GM18907 (cell line): ENCODE measurements at regions not wholly inside any gene's neighbourhood (a gene's known extent, or its start where the extent isn't known, plus 50 kb on each side); places are given as distances from the start of the nearest gene placed in this dataset.
"Not testable (repeated sequence)": the region's sequence is repeated elsewhere in the genome, so short reads cannot be mapped to it uniquely, and the experiment has no call there.

Source experiments
- ATAC-seq: cut with Tn5 transposase; IDR thresholded peaks from one replicate; pipeline ENCODE4 v1.9.1; 2021; ENCODE audit warnings: mild to moderate bottlenecking, moderate library complexity; ENCODE audit not compliant: unreplicated experiment

DNA sequence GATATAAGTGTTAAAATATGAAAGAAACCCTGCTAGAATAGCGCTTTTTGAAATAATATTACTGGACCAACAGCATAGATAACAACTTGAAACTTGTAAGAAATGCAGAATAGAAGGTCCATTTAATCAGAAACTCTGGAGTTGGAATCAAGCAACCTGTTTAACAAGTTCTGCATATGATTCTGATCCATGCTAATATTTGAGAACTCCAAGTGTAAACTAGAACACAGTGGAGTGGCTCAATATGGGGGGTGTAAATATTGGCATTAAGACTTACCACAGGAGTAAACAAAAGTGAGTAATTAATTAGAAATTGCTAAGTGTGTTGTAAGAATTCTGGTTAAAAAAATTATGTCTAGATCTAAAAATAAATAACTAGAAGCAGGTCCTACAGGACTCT lies 151.2 kb downstream of the SLITRK1 start:
- ATAC-seq: no peak

DNA sequence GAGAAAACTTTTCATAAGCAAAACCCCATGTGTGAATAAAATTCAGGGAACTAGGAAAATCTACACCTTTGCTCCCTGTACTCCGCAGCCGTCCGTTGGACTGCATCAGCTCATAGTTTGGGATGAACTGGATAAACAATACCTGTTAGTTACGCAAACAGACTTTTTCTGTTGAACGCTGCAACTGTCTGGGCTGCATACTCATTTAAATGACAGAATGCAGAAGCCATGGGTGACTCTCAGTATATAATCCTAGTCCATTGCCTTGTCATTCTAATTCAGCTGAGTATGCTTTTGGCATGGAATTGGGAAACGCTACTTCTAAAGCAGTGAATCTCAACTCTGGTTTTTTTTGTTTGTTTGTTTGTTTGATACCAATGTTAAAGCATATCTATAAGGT lies 151.6 kb downstream of the SLITRK1 start:
- ATAC-seq: no peak

DNA sequence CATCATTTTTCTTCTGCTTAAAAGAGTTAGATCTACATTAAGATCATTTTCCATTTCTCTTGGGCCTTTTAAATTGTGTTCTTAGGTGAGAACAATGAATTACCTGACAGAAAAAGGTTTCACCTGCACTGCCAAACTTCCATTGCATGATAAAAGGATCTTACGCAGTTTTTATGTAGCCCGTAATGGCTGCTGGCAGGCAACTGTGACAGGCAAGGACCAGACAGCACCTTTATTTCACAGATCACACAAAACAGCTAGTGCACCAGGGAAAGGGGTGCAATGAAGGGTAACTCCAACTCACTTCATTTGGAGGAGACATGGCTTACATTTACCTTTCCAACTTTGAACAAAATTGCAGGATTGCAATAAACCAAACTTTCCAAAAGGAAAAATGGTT lies 159.8 kb downstream of the SLITRK1 start:
- ATAC-seq: no peak

DNA sequence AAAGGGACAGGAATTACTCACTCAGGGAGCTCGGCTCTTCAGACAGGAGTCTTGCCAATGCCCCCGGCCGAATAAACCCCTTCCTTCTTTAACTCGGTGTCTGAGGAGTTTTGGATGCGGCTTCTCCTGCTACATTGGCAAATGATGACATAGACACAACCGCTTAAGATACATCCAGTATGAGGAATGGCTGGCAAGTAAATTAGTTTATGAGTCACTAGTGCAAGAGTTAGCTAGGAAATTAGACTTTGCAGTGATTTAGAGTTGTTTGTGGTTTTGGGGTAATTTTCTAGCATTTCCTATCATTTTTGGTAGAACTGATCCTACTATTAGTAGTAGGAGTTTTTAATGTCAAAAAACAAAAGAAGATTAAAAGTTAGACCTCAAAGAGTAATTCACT lies 166.2 kb downstream of the SLITRK1 start:
- ATAC-seq: no peak

DNA sequence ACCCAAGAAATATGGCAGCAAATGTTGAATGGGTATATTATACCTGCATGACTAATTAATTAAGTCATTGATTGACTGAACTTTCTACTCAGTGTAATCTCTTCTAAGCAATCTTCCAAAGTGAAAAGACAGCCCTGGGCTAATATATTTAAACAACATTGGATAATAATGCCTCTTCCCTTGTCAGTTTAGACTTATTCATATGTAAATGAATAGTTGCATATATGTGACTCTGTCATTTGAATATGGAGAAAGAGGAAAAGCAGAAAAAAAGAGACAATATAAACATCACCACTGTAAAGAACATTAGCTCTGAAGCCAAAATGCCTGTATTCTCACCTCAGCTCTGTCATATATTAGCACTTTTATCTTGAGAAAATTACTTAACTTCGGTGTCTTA lies 168.0 kb downstream of the SLITRK1 start:
- ATAC-seq: no peak

DNA sequence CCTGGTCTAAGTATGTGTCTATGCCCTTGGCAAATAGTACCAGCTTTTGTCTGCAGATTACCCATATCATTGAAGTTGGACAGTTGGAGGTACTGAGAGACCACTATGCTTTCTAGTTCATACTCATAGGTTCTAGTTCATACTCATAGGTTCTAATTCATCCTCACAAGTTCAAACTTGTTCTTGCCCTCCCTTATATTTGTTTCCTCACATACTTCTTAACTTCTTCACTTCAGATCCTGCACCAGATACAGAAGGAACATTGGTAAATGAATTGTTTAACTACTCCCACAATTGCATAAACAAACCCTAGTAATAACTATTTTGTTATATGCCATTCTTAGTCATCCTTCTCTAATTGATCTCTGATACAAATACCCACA lies 172.2 kb downstream of the SLITRK1 start:
- ATAC-seq: no peak

DNA sequence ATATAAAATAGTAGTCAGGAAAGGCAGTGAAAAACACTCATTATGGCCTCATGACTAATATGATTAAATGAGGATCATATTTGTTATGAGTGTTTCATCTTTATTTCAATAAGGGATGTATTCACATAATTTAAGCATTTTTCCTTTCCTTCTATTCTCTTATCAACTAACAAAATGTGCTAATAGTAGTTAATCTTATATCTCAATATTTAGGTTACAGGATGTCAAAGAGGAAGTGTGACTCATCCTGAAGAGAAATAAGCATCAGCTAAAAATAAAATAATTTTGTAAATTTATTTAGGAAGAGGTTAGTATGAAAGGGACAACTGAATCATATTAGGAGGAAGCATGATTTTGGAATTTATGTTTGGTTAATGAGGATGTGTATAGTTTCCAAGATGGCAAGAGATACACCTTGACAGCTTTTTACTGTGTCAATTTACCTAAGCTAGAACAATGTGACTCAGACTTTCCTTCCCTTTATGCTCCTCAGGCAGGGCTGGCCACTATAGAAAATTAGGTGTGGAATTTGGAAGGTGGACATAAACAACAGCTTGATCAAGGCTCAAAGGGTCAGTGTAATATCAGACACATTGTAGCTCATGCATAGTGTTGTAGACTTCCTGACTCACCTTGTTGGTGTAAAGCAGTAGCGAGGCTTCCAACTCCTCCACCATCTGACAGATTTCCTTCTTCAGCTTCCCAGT lies 172.7 kb downstream of the SLITRK1 start:
- no peak for ATAC-seq

DNA sequence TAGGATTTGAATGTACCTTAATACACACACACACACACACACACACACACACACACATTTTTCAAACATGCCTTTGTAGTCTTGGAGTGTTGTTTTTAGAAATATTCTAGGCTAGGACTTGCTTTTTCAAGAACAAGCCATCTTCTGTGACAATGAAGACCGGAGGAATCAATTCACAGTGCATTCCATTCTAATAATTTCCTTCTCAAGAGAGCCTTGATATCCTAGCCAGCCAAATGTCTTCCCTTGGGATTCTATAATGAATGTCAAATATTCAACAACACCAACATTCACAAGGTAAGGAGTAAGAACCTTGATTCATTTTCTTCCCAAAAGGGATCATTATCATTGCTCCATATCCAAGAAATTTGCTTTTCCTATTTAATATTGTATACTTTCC lies 180.3 kb downstream of the SLITRK1 start:
- ATAC-seq: no peak

DNA sequence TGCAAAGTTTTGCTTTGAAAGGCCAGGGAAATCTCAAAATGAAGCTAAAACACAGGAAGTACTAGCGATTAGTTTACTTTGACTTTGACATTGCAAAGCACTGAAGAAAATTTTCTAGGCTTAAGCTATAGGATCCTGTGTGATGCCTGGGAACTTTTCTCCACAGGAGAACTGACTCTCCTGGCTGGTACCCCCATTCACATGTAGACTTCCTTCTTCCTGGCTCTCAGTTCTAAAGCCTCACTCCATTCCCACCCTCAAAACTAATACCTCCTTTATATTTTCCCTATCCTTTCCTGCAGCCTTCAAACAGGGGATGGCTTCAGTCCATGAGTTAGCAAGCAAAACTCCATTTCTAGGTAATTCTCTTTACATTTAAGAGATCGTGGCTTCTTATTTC lies 189.5 kb downstream of the SLITRK1 start:
- no peak for ATAC-seq

DNA sequence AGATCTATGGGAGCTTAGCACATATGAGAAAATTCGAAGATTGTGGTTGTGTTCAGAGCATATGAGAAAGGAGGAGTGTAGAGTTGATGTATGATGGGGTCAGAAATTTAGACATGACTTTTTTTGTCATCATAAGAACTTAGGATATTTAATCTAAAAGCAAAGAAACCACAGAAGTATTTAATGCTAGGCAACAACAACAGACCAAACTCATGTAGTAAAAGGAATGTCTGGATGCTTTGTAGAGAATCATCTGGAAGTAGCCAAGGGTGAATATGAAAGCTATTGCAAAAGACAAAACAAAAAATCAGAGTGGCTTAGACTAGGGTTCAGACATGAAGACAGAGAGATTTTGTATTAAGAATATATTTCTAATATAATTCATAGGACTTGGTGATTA lies 190.3 kb downstream of the SLITRK1 start:
- ATAC-seq: no peak

DNA sequence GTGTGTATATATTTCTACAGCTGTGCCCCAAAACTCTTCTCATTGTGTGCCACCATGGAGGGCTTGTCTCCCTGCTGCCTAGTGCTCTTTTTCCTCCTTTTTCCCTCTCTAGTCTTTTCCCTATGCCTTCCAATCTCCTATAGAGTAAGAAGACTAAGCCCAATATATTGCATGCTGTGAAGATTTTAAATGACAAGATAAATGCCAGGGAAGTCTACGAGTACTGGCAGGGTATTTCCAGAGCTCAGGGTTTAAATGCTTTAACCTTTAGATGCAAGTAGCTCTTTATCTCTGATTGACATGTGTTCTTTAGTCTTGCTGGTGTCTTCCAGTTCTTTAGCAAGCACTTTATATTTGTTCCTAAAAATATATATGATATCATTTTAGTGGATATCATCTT lies 200.7 kb downstream of the SLITRK1 start:
- ATAC-seq: no peak

DNA sequence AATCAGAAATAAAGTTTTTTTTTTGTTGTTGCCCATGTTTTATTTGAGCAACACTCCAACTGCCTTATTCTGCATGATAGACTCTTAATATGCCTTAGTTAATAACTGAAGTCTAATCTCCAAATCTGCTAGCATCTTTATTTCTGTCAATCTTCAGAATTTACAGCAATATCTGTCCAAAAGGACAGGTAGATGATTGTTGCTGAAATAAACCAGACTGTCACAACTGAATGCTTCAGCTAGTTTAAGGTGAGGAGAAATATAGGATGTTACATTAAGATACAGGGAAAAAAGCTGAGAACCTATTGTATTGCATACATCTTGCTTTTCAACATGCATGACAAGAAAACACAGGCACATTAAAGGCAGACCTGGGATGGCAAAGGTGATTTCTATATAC lies 204.3 kb downstream of the SLITRK1 start:
- ATAC-seq: no peak

DNA sequence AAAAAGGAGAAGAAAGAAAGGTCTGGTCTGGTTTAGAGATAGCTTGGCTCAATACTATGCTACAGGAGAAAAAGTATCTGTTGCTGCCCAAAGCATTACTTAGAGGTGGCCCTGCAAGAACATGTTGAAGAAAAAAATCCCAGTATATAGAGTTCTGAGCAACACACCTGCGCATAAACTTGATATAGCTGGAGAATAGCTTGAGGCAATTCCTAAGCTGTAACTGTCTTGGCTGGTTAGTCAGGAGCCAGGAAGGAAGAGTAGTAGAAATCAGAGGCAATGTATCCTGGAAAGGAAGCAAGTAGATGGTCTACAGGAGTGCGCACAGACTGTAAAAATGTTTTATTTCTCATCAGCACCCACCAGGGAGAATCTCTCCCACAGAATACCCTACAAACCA lies 209.7 kb downstream of the SLITRK1 start:
- ATAC-seq: no peak

DNA sequence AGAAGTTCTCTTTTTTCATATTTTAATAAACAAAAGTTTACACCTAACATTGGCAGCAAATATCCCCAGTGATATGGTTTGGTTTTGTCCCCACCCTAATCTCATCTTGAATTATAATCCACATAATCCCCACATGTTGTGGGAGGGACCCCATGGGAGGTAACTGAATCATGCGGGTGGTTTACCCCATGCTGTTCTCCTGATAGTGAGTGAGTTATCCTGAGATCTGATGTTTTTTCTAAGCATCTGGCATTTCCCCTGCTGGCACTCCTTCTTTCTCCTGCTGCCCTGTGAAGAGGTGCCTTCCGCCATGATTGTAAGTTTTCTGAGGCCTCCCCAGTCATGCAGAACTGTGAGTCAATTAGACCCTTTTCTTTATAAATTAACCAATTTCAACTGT lies 214.7 kb downstream of the SLITRK1 start:
- ATAC-seq: no peak

DNA sequence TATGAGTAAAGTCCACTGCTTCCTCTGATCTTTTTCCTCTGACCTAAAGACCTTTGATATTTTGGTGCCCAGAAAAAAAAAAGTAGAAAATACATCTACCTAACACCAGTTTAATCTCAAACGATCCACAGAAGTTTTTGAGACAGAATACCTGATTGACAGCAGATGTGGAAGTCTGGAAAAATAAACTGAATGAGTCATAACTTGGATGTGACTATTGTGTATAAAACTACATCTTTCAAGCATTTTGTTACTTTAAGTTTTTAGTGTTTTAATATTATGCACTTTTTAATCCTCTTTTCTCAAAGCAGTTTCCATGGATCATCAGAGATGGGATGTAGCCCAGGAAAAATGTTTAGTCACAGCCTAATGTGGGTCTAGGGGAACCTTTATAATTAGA lies 216.1 kb downstream of the SLITRK1 start:
- no peak for ATAC-seq

DNA sequence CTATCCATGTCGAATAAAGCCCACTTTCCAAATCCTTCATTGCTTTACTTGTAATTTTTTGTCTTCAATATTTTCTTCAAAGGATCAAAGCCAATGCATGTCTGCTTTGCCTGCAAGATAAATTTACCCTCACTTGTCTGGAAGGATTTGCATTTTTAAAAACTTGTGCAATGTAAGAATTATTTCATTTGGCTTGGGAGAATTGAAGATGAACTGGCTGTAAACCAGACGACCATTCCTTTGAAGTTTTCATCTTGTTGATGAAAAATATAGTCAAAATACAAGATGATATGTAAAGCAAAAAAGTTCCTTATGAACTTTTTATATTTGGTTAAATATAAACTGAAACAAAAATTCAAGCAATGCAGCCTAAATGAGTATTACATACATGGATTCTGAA lies 225.0 kb downstream of the SLITRK1 start:
- no peak for ATAC-seq

DNA sequence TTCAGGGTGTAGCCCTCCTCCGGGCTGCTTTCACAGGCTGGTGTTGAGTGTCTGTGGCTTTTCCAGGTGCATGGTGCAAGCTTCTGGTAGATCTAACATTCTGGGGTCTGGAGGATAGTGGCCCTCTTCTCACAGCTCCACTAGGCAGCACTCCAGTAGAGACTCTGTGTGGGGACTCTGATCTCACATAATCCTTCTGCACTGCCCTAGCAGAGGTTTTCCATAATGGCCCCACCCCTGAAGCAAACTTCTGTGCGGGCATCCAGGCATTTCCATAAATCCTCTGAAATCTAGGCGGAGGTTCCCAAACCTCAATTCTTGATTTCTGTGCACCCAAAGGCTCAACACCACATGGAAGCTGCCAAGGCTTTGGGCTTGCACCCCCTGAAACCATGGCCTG lies 239.7 kb downstream of the SLITRK1 start:
- ATAC-seq: not testable (repeated sequence)

DNA sequence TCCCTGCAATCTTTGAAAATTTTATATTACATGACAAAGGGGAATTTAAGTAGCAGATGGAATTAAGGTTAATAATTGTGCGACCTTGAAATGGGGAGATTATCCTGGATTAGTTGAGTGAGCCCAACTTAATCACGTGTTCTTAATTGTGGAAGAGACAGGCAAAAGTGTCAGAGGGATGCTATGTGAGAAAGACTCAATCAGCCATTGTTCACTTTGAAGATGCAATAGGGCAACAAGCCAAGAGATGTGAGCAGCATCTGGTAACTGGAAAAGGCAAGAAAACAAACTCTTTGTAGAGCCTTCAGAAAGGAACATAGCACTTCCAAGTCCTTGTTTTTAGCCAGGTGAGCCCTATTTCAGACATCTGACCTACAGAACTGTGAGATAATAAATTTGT lies 247.7 kb downstream of the SLITRK1 start:
- ATAC-seq: no peak

DNA sequence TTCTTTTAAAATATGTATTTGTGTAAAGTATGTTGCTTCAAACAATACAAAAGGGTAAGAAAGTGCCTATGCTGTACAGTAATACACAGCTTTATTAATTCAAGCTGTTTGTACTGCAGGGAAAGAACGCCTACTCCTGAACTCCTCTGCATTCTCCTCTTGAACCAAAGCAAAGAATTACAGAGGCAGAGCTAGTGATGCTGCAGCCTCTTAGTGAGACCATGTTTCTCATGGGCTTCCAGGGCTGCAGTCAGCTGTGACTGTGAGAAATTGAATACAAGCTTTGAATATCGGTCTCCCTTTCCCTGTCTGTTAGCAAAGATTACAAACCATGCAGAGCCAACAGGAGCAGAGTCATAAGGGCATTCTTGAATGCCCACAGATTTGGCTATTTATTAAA lies 248.5 kb downstream of the SLITRK1 start:
- no peak for ATAC-seq

DNA sequence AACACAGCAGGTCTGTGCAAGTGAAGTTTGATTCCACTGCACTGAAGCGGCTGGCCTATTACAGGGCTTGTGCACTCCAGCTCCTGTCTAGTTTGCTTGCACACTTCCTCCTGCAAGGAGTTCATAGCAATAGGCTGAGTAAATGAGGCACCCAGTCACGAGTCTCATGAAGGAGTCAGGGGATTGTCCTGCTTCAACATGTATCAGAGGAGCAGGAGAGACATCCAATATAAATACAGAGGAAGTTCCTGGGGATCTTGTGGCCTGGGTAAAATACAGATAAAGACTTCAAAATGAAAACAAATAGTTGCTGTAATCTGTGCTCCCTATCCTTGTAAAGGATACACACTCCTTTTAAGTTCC lies 259.9 kb downstream of the SLITRK1 start:
- ATAC-seq: no peak

DNA sequence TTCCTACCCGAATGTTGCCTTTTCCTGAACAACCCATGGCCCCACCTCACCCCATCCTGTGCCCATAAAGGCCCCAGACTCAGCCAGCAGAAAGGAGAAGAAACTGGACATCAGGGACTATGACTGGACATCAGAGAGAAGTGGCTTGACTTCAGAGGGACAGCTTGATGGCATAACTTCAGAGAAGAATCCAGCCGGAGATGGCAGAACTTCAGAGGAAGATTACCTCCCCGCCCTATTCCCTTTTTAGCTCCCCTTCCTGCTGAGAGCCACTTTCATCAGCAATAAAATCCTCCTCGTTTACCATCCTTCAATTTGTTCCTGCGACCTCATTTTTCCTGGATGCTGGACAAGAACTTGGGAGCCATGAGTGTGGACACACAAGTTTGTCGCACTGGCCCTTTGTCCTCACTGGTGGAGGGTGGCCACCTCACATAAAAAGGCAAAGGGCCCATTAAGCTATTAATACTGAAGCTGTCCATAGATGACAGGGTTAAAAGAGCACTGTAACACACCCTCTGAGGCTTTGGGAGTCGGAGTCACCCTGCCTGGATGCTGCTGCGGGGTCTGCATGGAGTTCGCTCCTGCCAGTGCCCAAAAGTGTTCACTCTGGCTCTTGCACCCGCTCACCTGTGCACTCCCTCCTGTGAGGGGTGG lies 260.4 kb downstream of the SLITRK1 start:
- ATAC-seq: no peak

DNA sequence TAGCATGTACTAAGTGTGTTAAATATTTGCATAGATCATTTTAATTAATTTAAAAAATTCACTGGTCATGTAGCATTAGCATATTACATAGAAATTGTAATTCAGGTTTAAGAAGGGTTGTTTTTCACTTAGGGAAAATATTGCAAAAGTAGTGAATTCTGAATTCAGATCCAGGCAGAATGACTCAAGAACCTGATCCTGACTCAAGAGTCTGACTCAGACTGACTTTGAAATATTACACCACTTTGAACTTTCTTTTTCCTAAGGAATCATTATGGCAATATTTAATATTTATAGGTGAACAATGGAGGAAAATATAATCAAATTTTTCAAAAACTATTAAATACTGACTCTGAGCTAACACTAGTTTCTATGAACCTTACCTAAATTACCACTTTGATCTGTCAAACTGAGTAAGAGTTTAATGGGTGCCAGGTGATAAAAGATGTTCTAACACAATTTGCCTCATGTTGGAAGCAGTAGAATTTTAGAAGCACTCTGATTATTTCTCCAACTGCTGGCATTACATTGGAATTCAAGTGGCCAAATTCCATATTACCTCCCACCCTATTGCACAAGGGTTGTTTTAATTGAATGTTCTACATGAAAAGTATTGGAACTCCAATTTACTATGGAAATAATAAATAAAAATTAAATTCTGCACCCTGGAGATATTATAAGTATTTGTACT lies 261.6 kb downstream of the SLITRK1 start:
- ATAC-seq: no peak
